ENCODE measurements at regions not wholly inside any gene's neighbourhood (a gene's known extent, or its start where the extent isn't known, plus 50 kb on each side); places are given as distances from the start of the nearest gene placed in this dataset.

GRCh38 chr10:10942441-10942840 lies 75.2 kb upstream of the CELF2 start:
- Histone ChIP-seq H4K20me1 (replicated peaks; ENCODE audit: control insufficient read depth, extremely low read depth, insufficient read depth, low read length) (no peaks in the 10 kb centered on the region), H3K36me3 (ENCODE audit: control insufficient read depth in 2 of 2, extremely low read depth in 1 of 2, insufficient read depth in 2 of 2, low read length in 2 of 2) (no peaks in the 10 kb centered on the region), H2AFZ (ENCODE audit: low read depth, low read length) (no peak overlapping the region), H3K9me3 (replicated peaks; ENCODE audit: control insufficient read depth, insufficient read depth, low read length) (no peaks in the 10 kb centered on the region), H3K9ac (replicated peaks; ENCODE audit: extremely low read depth, insufficient read depth, low read length) (no peak overlapping the region), H3K27ac (ENCODE audit: insufficient read depth, low read depth, low read length) (no peak overlapping the region), H3K4me1 (ENCODE audit: control insufficient read depth, extremely low read depth, insufficient read depth, low read length) (no peaks in the 10 kb centered on the region), H3K4me2 (ENCODE audit: insufficient read depth, low read length) (no peak overlapping the region), H3K79me2 (ENCODE audit: control insufficient read depth, insufficient read depth, low read length) (no peaks in the 10 kb centered on the region), H3K9me1 (replicated peaks; ENCODE audit: control insufficient read depth, extremely low read depth, insufficient read depth, low read length) (no peaks in the 10 kb centered on the region), H3K4me3 (replicated peaks in 1 of 3; ENCODE audit: insufficient read depth in 1 of 3, low read depth in 1 of 3, low read length in 3 of 3) (no peak overlapping the region), H3K27me3 (ENCODE audit: control insufficient read depth in 2 of 2, insufficient read depth in 2 of 2, low read length in 2 of 2) (no peaks in the 10 kb centered on the region)
- intact Hi-C loops (cut with micrococcal nuclease) (no loop called here), dilution Hi-C loops (cut with MboI; ENCODE audit: extremely low pct_ligation_motif_present, low sequenced_read_pairs) (no loop called here)
- CTCF ChIA-PET = no interaction called here
- DNase-seq (ENCODE audit: low read depth, low spot score) (no peak), FAIRE-seq (no peak)
- BruUV-seq (replicated peaks) = no TSS peak
- POLR2A ChIA-PET = no interaction called here
- TF ChIP-seq CTCF (IDR thresholded peaks at IDR 0.05; ENCODE audit: extremely low read depth in 1 of 2, insufficient read depth in 1 of 2, low read depth in 1 of 2, low read length in 2 of 2) = no peak
- TF ChIP-seq MYC (IDR thresholded peaks at IDR 0.05; ENCODE audit: low read depth, low read length) = no peak
- TF ChIP-seq JUN (IDR thresholded peaks at IDR 0.05; ENCODE audit: borderline replicate concordance, insufficient read depth, insufficient read length, low read depth) = no peak
- TF ChIP-seq POLR2A (IDR thresholded peaks at IDR 0.05; ENCODE audit: low read depth, low read length) = no peak
- TF ChIP-seq FOS (IDR thresholded peaks at IDR 0.05; ENCODE audit: borderline replicate concordance, insufficient read depth, low read length) = no peak
- no peak for TF ChIP-seq POLR2AphosphoS5 (IDR thresholded peaks at IDR 0.05; ENCODE audit: insufficient read depth, low read depth, low read length)
- no peak for TF ChIP-seq EZH2 (IDR thresholded peaks at IDR 0.05; ENCODE audit: borderline replicate concordance, low read depth, low read length, severe bottlenecking)
- TF ChIP-seq MAX (IDR thresholded peaks at IDR 0.05; ENCODE audit: insufficient read depth, insufficient read length) = no peak
- TF ChIP-seq GATA2 (IDR thresholded peaks at IDR 0.05; ENCODE audit: insufficient read depth, insufficient read length, low read depth, low read length) = no peak

Data from endothelial cell of umbilical vein (primary cell).